ENCODE measurements at regions not wholly inside any gene's neighbourhood (a gene's known extent, or its start where the extent isn't known, plus 50 kb on each side); places are given as distances from the start of the nearest gene placed in this dataset.

DNA sequence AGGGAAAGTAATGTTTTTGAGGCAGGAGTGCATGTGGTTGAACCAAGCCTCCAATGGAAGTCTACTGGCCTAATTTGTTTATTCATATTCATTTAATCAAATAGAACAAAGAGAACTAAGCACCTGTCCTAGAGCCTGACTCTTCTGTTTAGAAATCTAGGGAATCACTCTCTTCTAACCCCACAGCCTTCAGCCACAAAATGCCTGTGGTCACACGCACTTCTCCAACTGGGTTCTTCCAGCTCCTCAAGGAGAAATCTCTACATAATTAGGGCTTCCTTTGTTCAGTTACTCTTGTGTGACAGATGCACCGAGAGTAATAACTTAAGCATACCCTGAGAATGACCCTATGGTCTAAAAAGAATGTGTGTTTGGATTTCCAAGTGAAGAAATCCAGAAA lies 133.7 kb upstream of the NAMPT start:
- TF ChIP-seq CREB5 (CRISPR knock-in tag; IDR thresholded peaks at IDR 0.05; ENCODE audit: low read depth) = no peak
- TF ChIP-seq ISL1 (CRISPR knock-in tag; IDR thresholded peaks at IDR 0.05) = no peak
- no peak for TF ChIP-seq RARB (CRISPR knock-in tag; IDR thresholded peaks at IDR 0.05)
- TF ChIP-seq PPARA (CRISPR knock-in tag; IDR thresholded peaks at IDR 0.05; ENCODE audit: borderline replicate concordance) = no peak
- TF ChIP-seq ZFP3 (CRISPR knock-in tag; IDR thresholded peaks at IDR 0.05) = no peak
- TF ChIP-seq GLIS3 (CRISPR knock-in tag; IDR thresholded peaks at IDR 0.05) = no peak
- TF ChIP-seq ARNTL (CRISPR knock-in tag; IDR thresholded peaks at IDR 0.05; ENCODE audit: borderline replicate concordance, low read depth) = no peak
- no peak for TF ChIP-seq POU6F1 (CRISPR knock-in tag; IDR thresholded peaks at IDR 0.05; ENCODE audit: borderline replicate concordance, low read depth)
- TF ChIP-seq TOX (CRISPR knock-in tag; IDR thresholded peaks at IDR 0.05; ENCODE audit: borderline replicate concordance) = no peak
- no peak for ATAC-seq

DNA sequence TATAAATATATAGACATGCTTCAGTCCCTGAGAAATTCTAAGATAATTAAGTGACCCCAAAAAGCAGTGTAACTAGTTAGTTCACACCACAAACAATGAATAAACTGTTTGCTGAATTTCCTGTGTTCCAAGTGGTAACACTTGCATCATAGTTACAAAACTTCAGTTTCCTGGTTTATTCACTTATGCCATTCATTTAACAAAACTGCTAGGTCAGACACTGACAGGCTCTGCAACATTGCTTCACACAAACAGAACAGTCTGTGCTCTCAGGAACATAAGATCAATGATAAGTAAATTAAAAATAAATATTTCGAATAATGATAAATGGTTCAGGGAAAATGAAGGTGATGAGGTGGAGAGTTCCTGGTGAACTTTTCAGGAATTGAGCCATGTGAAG lies 133.3 kb upstream of the NAMPT start:
- no peak for ATAC-seq
- no peak for TF ChIP-seq CSDC2 (CRISPR knock-in tag; IDR thresholded peaks at IDR 0.05)
- TF ChIP-seq ZFP3 (CRISPR knock-in tag; IDR thresholded peaks at IDR 0.05) = no peak
- TF ChIP-seq TOX (CRISPR knock-in tag; IDR thresholded peaks at IDR 0.05; ENCODE audit: borderline replicate concordance) = no peak
- no peak for TF ChIP-seq ZNF8 (CRISPR knock-in tag; IDR thresholded peaks at IDR 0.05)

DNA sequence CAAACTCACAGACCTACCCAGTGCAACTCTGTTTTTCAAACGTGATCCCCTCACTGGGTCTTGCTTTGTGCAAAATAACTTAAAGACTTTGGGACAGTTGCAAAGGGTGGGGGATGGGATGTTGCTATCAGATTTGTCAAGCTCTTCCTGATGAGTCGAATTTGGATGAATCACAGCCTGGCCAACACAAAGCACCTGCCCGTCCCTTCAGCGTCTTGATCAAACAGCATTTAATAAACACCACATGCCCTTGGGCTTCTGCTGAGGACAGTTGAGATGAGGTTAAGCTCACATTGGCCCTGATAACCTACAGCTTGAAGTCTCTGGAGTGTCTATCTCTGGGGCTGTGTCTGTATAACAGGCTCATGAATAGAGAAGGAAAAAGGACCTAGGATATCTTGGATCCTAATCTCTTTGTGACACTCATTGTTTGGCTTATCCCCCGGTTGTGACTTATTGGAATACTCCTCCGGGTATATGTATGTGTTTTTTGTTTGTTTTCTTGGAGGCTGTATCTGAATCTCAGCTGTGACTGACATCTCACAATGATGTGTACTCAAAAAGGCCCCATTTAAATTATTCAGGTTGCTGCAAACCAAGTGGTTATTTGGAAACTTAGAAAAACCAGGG lies 132.6 kb upstream of the NAMPT start:
- no peak for ATAC-seq
- TF ChIP-seq ESRRG (CRISPR knock-in tag; IDR thresholded peaks at IDR 0.05) (no peak), TSHZ2 (CRISPR knock-in tag; IDR thresholded peaks at IDR 0.05) (no peak), RARB (CRISPR knock-in tag; IDR thresholded peaks at IDR 0.05) (no peak), ZNF565 (CRISPR knock-in tag; conservative IDR thresholded peaks at IDR 0.05; ENCODE audit: low read depth) (no peak), TOX (CRISPR knock-in tag; IDR thresholded peaks at IDR 0.05; ENCODE audit: borderline replicate concordance) (no peak), BACH2 (CRISPR knock-in tag; IDR thresholded peaks at IDR 0.05; ENCODE audit: borderline replicate concordance) (no peak), SNAI2 (CRISPR knock-in tag; IDR thresholded peaks at IDR 0.05) (no peak), PPARA (CRISPR knock-in tag; IDR thresholded peaks at IDR 0.05; ENCODE audit: borderline replicate concordance) (no peak)
- TF ChIP-seq, protein P1, sequence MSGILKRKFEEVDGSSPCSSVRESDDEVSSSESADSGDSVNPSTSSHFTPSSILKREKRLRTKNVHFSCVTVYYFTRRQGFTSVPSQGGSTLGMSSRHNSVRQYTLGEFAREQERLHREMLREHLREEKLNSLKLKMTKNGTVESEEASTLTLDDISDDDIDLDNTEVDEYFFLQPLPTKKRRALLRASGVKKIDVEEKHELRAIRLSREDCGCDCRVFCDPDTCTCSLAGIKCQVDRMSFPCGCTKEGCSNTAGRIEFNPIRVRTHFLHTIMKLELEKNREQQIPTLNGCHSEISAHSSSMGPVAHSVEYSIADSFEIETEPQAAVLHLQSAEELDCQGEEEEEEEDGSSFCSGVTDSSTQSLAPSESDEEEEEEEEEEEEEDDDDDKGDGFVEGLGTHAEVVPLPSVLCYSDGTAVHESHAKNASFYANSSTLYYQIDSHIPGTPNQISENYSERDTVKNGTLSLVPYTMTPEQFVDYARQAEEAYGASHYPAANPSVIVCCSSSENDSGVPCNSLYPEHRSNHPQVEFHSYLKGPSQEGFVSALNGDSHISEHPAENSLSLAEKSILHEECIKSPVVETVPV (CRISPR knock-in tag; IDR thresholded peaks at IDR 0.05) = no peak

DNA sequence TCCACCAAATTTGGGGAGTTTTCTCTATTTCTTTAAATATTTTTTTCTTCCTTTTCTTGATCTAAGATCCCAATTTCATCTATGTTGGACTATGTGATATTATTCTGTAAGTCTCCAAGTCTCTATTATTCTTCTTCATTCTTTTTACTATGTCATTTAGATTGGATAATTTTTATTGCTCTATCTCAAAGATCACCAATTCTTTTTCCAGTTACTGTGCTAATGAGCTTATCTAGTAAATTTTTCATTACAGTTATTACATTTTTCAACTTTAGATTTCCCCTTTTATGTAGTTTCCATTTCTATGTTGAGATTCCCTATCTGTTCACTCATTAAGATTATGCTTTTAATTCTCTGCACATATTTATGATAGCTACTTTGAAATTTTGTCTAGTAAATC lies 131.6 kb upstream of the NAMPT start:
- TF ChIP-seq CSDC2 (CRISPR knock-in tag; IDR thresholded peaks at IDR 0.05) = no peak
- no peak for TF ChIP-seq TOX (CRISPR knock-in tag; IDR thresholded peaks at IDR 0.05; ENCODE audit: borderline replicate concordance)
- no peak for TF ChIP-seq ZFP3 (CRISPR knock-in tag; IDR thresholded peaks at IDR 0.05)
- no peak for TF ChIP-seq TSHZ2 (CRISPR knock-in tag; IDR thresholded peaks at IDR 0.05)
- TF ChIP-seq POU6F1 (CRISPR knock-in tag; IDR thresholded peaks at IDR 0.05; ENCODE audit: borderline replicate concordance, low read depth) = no peak
- TF ChIP-seq ZC3H10 (CRISPR knock-in tag; IDR thresholded peaks at IDR 0.05) = no peak
- TF ChIP-seq SNAI2 (CRISPR knock-in tag; IDR thresholded peaks at IDR 0.05) = no peak
- no peak for ATAC-seq

All from SK-N-SH treated with all-trans-retinoic acid at 6 μM for 48 hours (cell line).